NB4 (cell line): ENCODE measurements at regions not wholly inside any gene's neighbourhood (a gene's known extent, or its start where the extent isn't known, plus 50 kb on each side); places are given as distances from the start of the nearest gene placed in this dataset.

Source experiments
- DNase-seq: peaks from one replicate; pipeline ENCODE4 v3.0.0; 2010; ENCODE audit warnings: low read depth
- H3K4me3 ChIP-seq: one replicate; pipeline ENCODE4 v1.5.1; 2011; ENCODE audit warnings: mild to moderate bottlenecking, low read depth, low read length, moderate library complexity
- MYC ChIP-seq: IDR thresholded peaks from 2 replicates; pipeline ENCODE4 v1.6.1; 2011; ENCODE audit warnings: low read depth, low read length
- POLR2A ChIP-seq: IDR thresholded peaks from 2 replicates; pipeline ENCODE4 v1.6.1; 2011; ENCODE audit warnings: mild to moderate bottlenecking; ENCODE audit not compliant: insufficient read length; ENCODE audit errors: extremely low read depth
- TF ChIP-seq, protein P1 (sequence below): IDR thresholded peaks from 2 replicates; pipeline ENCODE4 v1.6.1; 2011; ENCODE audit warnings: low read depth, low read length
- TF ChIP-seq, protein P2 (sequence below): IDR thresholded peaks from one replicate; pipeline ENCODE4 v1.5.1; 2012; ENCODE audit warnings: low read depth, low read length

DNA sequence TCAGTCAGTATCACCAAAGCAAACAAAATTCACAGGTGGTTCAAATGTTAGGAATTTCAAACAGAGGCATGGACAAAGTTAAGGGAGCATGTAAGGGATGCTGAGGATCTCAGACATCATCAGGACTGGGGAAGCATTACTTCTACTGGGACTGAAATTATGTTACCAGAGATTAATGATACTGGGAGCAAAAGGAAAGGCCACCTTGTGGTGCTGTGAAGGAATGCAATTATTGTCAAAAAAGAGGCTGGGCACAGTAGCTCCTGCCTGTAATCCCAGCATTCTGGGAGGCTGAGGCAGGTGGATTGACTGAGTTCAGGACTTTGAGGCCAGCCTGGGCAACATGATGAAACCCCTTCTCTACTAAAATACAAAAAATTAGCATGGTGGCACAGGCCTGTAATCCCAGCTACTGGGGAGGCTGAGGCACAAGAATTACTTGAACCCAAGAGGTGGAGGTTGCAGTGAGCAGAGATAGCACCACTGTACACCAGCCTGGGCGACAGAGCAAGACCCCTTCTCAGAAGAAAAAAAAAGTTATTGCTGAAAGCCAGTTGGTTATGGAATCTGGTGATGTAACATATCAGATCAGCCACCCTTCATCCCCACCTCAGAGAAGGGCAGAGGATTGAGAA, 954.3 kb downstream of the PCDH7 start:
- H3K4me3 ChIP-seq = no peak overlapping the region
- DNase-seq = peak; percentile 31
- TF ChIP-seq, protein P1, sequence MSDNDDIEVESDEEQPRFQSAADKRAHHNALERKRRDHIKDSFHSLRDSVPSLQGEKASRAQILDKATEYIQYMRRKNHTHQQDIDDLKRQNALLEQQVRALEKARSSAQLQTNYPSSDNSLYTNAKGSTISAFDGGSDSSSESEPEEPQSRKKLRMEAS = no peak
- TF ChIP-seq, protein P2, sequence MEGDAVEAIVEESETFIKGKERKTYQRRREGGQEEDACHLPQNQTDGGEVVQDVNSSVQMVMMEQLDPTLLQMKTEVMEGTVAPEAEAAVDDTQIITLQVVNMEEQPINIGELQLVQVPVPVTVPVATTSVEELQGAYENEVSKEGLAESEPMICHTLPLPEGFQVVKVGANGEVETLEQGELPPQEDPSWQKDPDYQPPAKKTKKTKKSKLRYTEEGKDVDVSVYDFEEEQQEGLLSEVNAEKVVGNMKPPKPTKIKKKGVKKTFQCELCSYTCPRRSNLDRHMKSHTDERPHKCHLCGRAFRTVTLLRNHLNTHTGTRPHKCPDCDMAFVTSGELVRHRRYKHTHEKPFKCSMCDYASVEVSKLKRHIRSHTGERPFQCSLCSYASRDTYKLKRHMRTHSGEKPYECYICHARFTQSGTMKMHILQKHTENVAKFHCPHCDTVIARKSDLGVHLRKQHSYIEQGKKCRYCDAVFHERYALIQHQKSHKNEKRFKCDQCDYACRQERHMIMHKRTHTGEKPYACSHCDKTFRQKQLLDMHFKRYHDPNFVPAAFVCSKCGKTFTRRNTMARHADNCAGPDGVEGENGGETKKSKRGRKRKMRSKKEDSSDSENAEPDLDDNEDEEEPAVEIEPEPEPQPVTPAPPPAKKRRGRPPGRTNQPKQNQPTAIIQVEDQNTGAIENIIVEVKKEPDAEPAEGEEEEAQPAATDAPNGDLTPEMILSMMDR = peak; percentile 55
- TF ChIP-seq MYC = no peak

DNA sequence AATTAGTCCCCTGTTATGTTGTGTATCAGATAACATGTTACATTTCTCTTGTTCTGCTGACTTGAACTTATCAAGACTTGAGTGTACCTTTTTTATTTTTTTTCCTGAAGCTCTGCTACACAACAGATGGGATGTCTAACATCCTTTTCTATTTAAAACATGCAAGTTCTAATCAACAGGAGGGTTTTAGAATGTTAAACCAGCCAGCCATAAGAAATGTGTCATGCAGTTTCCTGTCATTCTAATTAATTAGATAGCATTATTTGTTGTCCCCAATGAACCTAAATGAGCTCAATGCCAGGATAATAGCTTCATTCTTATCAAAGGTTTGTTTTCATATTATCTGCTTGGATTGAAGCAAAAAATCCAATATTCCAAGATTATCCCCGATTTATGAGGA, 958.2 kb downstream of the PCDH7 start:
- TF ChIP-seq, protein P2 = no peak
- TF ChIP-seq MYC = no peak
- TF ChIP-seq, protein P1 = no peak
- TF ChIP-seq POLR2A = no peak
- H3K4me3 ChIP-seq = no peak overlapping the region
- DNase-seq = no peak

DNA sequence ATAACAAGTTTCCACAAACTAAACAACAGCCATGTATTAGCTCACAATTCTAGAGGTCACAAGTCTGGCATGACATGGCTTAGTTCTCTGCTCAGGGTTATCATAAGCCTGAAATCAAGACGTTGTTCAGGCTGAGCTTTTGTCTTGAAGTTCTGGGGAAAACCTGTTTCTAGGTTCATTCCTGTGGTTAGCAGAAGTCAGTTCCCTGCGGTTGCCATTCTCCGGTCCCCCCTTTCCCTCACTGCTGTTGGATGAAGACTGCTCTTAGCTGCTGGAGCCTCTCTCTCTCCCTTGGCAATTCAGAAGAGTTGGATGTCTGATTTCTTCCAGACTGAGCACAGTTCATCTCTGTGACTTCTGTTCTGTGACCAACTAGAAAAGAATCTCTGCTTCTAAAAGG, 962.6 kb downstream of the PCDH7 start:
- no peak overlapping the region for H3K4me3 ChIP-seq
- TF ChIP-seq, protein P2 = no peak
- TF ChIP-seq POLR2A = no peak
- TF ChIP-seq MYC = no peak
- TF ChIP-seq, protein P1 = no peak
- no peak for DNase-seq

DNA sequence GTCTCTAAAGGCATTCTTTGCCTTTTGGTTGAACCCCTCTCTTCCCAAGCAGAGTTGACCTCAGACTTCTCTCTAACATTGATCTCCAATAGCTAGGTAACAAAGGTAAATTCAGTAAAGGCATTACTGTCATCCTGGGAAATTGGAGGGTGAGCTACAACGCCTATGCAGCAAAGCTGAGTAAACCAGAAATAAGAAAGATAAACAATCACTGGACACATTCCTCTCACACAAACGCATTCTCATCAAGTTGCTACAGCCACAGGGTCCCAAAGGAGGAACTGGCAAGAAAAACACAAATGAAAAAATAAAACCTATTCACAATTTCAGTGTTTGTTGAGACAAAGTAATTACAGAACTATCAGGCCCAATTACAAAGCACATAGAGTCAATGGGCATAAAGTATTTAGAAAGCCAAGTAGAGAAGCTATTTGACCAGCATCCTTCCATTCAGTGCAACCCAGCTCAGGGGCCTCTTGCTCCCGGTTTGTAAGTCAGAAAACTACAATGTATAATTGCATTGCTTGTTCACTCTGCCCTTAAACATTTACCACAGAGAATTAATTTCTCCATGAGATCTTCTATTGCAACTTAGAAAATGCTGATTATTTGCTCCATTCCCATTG, 967.7 kb downstream of the PCDH7 start:
- TF ChIP-seq, protein P1 = no peak
- no peak for TF ChIP-seq POLR2A
- no peak for DNase-seq
- H3K4me3 ChIP-seq = no peak overlapping the region

DNA sequence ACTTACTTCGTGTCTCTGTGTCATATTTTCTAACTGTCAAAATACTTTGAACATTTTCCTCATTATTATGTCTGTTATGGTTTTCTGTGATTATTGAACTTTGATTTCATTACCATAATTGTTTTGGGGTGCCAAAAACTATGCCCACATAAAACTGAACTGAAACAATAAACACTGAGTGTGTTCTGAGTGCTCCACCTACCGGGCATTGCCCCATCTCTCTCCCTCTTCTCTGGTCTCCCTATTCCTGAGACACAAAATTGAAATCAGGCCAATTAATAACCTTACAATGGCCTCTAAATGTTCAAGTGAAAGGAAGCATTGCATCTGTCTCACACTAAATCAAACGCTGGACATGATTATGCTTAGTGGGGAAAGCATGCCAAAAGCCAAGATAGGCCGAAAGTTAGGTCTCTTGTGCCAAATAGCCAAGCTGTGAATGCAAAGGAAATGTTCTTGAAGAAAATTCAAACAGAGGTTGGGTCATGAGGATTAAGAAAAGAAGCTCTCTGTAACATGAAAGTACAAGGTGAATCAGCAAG, 972.3 kb downstream of the PCDH7 start:
- DNase-seq = no peak
- TF ChIP-seq, protein P1 = no peak
- TF ChIP-seq MYC (no peak), POLR2A (no peak)
- TF ChIP-seq, protein P2 = peak; percentile 35
- H3K4me3 ChIP-seq = no peak overlapping the region

DNA sequence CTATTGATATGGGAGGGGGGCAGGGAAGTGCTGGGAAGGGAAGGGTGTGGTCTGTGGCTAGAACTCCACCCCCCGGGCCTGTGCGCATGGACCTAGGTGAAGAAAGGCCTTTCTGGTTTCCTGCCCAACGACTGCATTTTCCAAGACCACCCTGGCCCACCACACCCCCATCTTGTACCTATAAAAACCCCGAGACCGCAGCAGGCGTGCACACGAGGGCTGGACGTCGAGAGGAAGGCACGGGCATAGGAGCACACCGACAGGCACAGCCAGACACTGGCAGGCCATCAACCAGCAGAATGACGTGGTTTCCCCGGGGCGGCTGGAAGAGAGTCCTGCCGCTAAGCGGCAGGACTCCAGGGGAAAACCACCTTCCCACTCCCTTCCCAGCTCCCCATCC, 981.1 kb downstream of the PCDH7 start:
- no peak for DNase-seq
- TF ChIP-seq, protein P1 = no peak
- TF ChIP-seq POLR2A (no peak), MYC (no peak)
- TF ChIP-seq, protein P2 = no peak
- H3K4me3 ChIP-seq = no peak overlapping the region
